GM19372 (cell line): ENCODE measurements at regions not wholly inside any gene's neighbourhood (a gene's known extent, or its start where the extent isn't known, plus 50 kb on each side); places are given as distances from the start of the nearest gene placed in this dataset.
"Not testable (repeated sequence)": the region's sequence is repeated elsewhere in the genome, so short reads cannot be mapped to it uniquely, and the experiment has no call there.

ENCODE experiments used
- ATAC-seq: cut with Tn5 transposase; IDR thresholded peaks from one replicate; pipeline ENCODE4 v1.9.1; 2021; ENCODE audit warnings: mild to moderate bottlenecking, low read depth, moderate library complexity; ENCODE audit not compliant: unreplicated experiment

- no peak for ATAC-seq
Measured at GRCh38 chr14:106228541-106229158, 702.3 kb downstream of the TMEM121 start.

- no peak for ATAC-seq
Measured at GRCh38 chr14:106230071-106230470, 703.7 kb downstream of the TMEM121 start.

GRCh38 chr14:106233191-106233590 lies 706.8 kb downstream of the TMEM121 start:
- ATAC-seq: not testable (repeated sequence)

- ATAC-seq: not testable (repeated sequence)
Measured at GRCh38 chr14:106234525-106235254, 708.3 kb downstream of the TMEM121 start.

GRCh38 chr14:106235356-106236159 lies 709.2 kb downstream of the TMEM121 start:
- no peak for ATAC-seq

- ATAC-seq: no peak
Measured at GRCh38 chr14:106248321-106249192, 722.2 kb downstream of the TMEM121 start.

- not testable (repeated sequence) for ATAC-seq
Measured at GRCh38 chr14:106253995-106254394, 727.6 kb downstream of the TMEM121 start.

- not testable (repeated sequence) for ATAC-seq
Measured at GRCh38 chr14:106257569-106257994, 731.2 kb downstream of the TMEM121 start.

GRCh38 chr14:106268013-106268727 lies 741.8 kb downstream of the TMEM121 start:
- no peak for ATAC-seq

GRCh38 chr14:106269029-106269428 lies 742.6 kb downstream of the TMEM121 start:
- no peak for ATAC-seq

GRCh38 chr14:106269451-106270204 lies 743.2 kb downstream of the TMEM121 start:
- no peak for ATAC-seq

- ATAC-seq: not testable (repeated sequence)
Measured at GRCh38 chr14:106270476-106271121, 744.2 kb downstream of the TMEM121 start.

- ATAC-seq: no peak
Measured at GRCh38 chr14:106276326-106277267, 750.2 kb downstream of the TMEM121 start.

- no peak for ATAC-seq
Measured at GRCh38 chr14:106277503-106277902, 751.1 kb downstream of the TMEM121 start.

- no peak for ATAC-seq
Measured at GRCh38 chr14:106280876-106281275, 754.5 kb downstream of the TMEM121 start.

GRCh38 chr14:106286697-106287290 lies 760.4 kb downstream of the TMEM121 start:
- ATAC-seq: no peak

GRCh38 chr14:106287506-106287905 lies 761.1 kb downstream of the TMEM121 start:
- no peak for ATAC-seq
